Heart left ventricle (tissue), 16 donors: ENCODE measurements at regions not wholly inside any gene's neighbourhood (a gene's known extent, or its start where the extent isn't known, plus 50 kb on each side); places are given as distances from the start of the nearest gene placed in this dataset.
A peak's percentile ranks its signal among the peaks of the same experiment; 100 is the strongest.

ENCODE experiments used
- ATAC-seq, 4 donors: fragments of 200-7000 bp; cut with Tn5 transposase; one replicate each; pipeline ENCODE4 v1.9.1; 2020 to 2022; ENCODE audit warnings: moderate library complexity in 4 of 4, mild to moderate bottlenecking in 3 of 4, moderate number of reproducible peaks in 1 of 4
- DNase-seq, 5 donors: peaks; one replicate each; pipeline ENCODE4 v3.0.0-alpha.2; 2020
- H3K27ac ChIP-seq, 12 donors: fragments of 200-600 bp; sonication (generic) in 4 of 12; one replicate each; pipeline versions ENCODE4 v1.5.0 to v1.8.0; 2016 to 2022; ENCODE audit warnings: mild to moderate bottlenecking in 2 of 12
- H3K27me3 ChIP-seq, 9 donors: fragments of 200-600 bp; sonication (generic) in 2 of 9; one replicate each; pipeline versions ENCODE4 v1.5.1 to v1.8.0; 2016 to 2022; ENCODE audit warnings: mild to moderate bottlenecking in 3 of 9
- H3K36me3 ChIP-seq, 9 donors: fragments of 200-600 bp; sonication (generic) in 2 of 9; one replicate each; pipeline versions ENCODE4 v1.5.0 to v1.8.0; 2018 to 2022; ENCODE audit warnings: mild to moderate bottlenecking in 2 of 9
- H3K4me1 ChIP-seq, 12 donors: fragments of 200-600 bp; sonication (generic) in 4 of 12; one replicate each; pipeline versions ENCODE4 v1.5.0 to v1.8.0; 2016 to 2022; ENCODE audit warnings: mild to moderate bottlenecking in 3 of 12
- H3K4me3 ChIP-seq, 12 donors: fragments of 200-600 bp; sonication (generic) in 4 of 12; one replicate each; pipeline versions ENCODE4 v1.5.0 to v1.8.0; 2017 to 2022; ENCODE audit warnings: mild to moderate bottlenecking in 9 of 12, moderate library complexity in 4 of 12
- H3K9me3 ChIP-seq, 12 donors: fragments of 200-600 bp; sonication (generic) in 4 of 12; one replicate each; pipeline versions ENCODE4 v1.5.0 to v1.8.0; 2016 to 2022; ENCODE audit warnings: mild to moderate bottlenecking in 1 of 12
- POLR2A ChIP-seq, 2 donors: fragments of 450-650 bp; IDR thresholded peaks; one replicate each; pipeline ENCODE4 v1.6.1; 2017; ENCODE audit warnings: antibody characterized with exemption in 2 of 2, mild to moderate bottlenecking in 2 of 2, moderate library complexity in 2 of 2
- WGBS, 4 donors: extraction: QIAGEN DNeasy Blood & Tissue Kit in 2 of 4; methylation state at CpG; one replicate each; pipeline versions ENCODE4 v1.1.5 to v1.1.7; 2013 to 2018; 5-methylcytosine and 5-hydroxymethylcytosine counted together
- intact Hi-C, 10 donors: fragments of 100-400 bp; cut with DNase I; formaldehyde crosslinking; loops; one replicate each; pipeline versions ENCODE4 v1.11.1 to v1.14.2; 2022
- TF ChIP-seq, protein P1 (sequence below), 12 donors: fragments of 200-600 bp; sonication (generic) in 4 of 12; IDR thresholded peaks; one replicate each; pipeline versions ENCODE4 v1.5.0 to v1.8.0; 2018 to 2022; ENCODE audit warnings: antibody characterized with exemption in 12 of 12, mild to moderate bottlenecking in 5 of 12
- donor health status: ischemic (EF 13 %, LVEDD 7.1; RV severe dilation, severe dysfunction).
- donor health status: healthy with polysubstance abuse.
- donor health status: DM: no; HTN: yes; CAD: no.
- donor health status: DM: no; HTN: no; CAD: no.
- donor health status: ischemic (EF 25% LVEDD 6.9; RV normal size, moderate dysfunction).
- donor health status: ischemic (EF 25% LVEDD 5.7; RV mildly dilated, moderate dysfunction).
- donor health status: healthy.
- donor health status: DM: yes; HTN: yes; CAD: no.
- donor health status: ischemic (EF 35%, LVEDD 5.7; RV mildly dilated, moderate dysfunction).
- donor health status: nonischemic (EF 11% LVEDD 7.7; RV severe dilation, severe dysfunction).
- donor health status: DM: yes; HTN: yes; CAD: no.
- donor health status: PGD.
- donor health status: ischemic (EF 29% LVEDD 5.4; RV normal size, mild dysfunction).
- donor health status: nonischemic (EF 23%, LVEDD 6.1; RV moderate dilation, normal function).

DNA sequence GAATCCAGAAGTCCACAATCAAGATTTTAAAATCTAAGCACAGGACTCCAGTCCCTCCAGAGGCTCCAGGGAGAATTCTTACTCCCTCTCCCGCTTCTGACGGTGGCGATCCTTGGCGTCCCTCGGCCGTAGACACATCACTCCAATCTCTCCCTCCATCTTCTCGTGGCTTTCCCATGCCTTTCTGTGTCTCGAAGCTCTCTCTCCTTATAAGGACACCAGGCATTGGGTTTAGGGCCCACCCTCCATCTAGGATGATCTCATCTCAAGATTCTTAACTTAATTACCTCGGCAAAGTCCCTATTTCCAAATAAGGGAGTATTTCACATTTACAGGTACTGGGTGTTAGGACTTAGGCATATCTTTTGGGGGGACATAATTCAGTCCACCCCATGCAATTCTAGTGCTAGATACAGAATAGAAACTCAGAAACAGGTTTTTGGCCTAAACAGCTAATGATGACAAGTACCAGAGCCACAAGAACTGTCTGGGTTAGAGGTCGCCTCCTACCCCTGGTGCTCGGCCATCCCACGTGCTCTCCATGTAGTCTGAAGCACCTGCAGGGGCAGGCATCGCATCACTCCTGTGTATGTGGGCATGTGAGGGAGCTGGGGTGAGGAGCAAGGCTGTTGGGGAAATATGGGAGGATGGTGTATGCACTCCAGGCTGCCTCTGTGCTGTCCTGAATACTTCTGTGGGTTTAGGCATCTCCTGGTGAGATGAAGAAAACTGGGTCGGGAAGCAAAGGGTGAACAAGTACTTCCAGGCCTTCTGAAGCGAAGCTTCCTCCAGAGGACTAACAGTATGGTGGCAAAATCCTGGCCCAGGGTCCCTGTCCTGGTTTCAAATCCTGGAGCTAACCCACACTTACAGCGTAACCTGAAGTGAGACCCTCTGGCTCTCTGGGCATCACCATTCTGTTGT is 298.3 kb upstream of the ZMIZ1 start:
- WGBS, 4 donors, result 91 to 95% (median 94%) methylated on average over 16 of the region's 16 CpGs
- no peaks in the 10 kb centered on the region for H3K27me3 ChIP-seq
- DNase-seq, result peak in 2 of 5 donors; percentile 17 to 28
- peaks cover 0 to 27% (median 5%) of the 10 kb centered on the region in 12 donors for H3K4me1 ChIP-seq
- TF ChIP-seq, protein P1, sequence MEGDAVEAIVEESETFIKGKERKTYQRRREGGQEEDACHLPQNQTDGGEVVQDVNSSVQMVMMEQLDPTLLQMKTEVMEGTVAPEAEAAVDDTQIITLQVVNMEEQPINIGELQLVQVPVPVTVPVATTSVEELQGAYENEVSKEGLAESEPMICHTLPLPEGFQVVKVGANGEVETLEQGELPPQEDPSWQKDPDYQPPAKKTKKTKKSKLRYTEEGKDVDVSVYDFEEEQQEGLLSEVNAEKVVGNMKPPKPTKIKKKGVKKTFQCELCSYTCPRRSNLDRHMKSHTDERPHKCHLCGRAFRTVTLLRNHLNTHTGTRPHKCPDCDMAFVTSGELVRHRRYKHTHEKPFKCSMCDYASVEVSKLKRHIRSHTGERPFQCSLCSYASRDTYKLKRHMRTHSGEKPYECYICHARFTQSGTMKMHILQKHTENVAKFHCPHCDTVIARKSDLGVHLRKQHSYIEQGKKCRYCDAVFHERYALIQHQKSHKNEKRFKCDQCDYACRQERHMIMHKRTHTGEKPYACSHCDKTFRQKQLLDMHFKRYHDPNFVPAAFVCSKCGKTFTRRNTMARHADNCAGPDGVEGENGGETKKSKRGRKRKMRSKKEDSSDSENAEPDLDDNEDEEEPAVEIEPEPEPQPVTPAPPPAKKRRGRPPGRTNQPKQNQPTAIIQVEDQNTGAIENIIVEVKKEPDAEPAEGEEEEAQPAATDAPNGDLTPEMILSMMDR (IDR thresholded peaks at IDR 0.05), result no peak
- TF ChIP-seq POLR2A (IDR thresholded peaks at IDR 0.05), result no peak
- no peaks in the 10 kb centered on the region for H3K9me3 ChIP-seq
- ATAC-seq, result no peak
- intact Hi-C loops, result loop anchor here in 1 of 10 donors (10.0 kb wide), 1 partner anchor 466 kb away; no protein-coding TSS in a partner anchor
- H3K36me3 ChIP-seq, result no peaks in the 10 kb centered on the region
- peak overlapping the region in 2 of 12 donors; percentile 68 to 69 for H3K27ac ChIP-seq
- H3K4me3 ChIP-seq, result no peak overlapping the region

DNA sequence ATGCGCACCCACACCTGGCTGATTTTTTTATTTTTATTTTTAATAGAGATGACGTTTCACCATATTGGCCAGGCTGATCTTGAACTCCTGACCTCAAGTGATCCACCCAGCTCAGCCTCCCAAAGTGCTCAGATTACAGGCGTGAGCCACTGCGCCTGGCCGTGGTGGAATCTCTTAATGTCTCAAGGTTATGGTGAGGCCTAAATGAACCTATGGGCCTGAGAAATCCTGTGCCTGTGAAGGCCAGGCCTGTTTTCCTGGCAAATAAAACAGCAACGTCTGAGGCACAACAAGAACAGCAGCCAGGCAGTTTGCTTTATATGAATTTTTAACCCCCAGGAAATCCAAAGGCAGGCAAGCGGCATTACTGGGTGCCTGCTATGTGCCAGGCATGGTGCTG is 297.5 kb upstream of the ZMIZ1 start:
- peaks cover 0 to 35% (median 5%) of the 10 kb centered on the region in 12 donors for H3K4me1 ChIP-seq
- no peaks in the 10 kb centered on the region for H3K36me3 ChIP-seq
- DNase-seq (peak in 1 of 5 donors; percentile 11), ATAC-seq (no peak)
- H3K9me3 ChIP-seq, result no peaks in the 10 kb centered on the region
- H3K27ac ChIP-seq, result peak overlapping the region in 6 of 12 donors; percentile 11 to 69 (median 47)
- 78 to 88% (median 85%) methylated on average over 7 of the region's 7 CpGs for WGBS, 4 donors
- TF ChIP-seq POLR2A (IDR thresholded peaks at IDR 0.05), result no peak
- TF ChIP-seq, protein P1 (IDR thresholded peaks at IDR 0.05), result no peak
- intact Hi-C loops, result loop anchor here in 1 of 10 donors (10.0 kb wide), 1 partner anchor 466 kb away; no protein-coding TSS in a partner anchor
- no peak overlapping the region for H3K4me3 ChIP-seq
- no peaks in the 10 kb centered on the region for H3K27me3 ChIP-seq

DNA sequence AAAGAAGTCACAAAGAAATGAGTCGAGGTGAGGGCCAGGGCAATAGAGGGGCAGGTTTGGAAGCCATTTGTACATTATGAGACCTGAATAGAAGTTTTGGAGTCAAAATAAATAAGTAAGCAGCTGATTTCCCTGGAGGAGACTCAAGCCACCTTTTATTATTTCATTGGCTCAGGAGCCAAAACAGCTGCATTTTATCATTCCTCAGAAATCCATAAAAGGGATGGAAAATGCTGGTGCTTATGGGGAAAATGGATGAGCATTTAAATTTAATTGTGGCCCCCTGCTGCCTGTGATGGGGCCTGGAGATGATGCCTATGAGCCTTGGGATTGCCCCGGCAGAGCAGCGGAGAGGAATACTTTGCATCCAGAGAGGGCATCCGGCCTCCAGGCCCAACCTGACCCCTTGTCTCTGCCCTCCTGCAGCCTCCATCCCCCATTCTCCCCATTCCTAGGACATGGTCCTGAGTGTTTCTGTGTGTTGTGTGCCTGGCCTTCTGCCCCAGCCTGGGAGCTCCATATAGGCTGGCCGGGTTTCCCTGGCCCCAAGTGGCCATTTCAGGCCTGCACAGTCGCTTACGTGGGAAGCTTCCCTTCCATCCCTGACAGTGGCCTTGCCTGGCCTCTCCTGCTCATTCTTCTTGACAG is 296.8 kb upstream of the ZMIZ1 start:
- 74 to 86% (median 78%) methylated on average over 6 to 7 of the region's 7 CpGs for WGBS, 4 donors

More for the DNA sequence above, 296.8 kb upstream of the ZMIZ1 start:
- Histone ChIP-seq H3K4me1 (peaks cover 0 to 42% (median 7%) of the 10 kb centered on the region in 12 donors), H3K36me3 (no peaks in the 10 kb centered on the region), H3K27ac (peak overlapping the region in 8 of 12 donors; percentile 14 to 69 (median 50)), H3K4me3 (no peak overlapping the region), H3K27me3 (no peaks in the 10 kb centered on the region), H3K9me3 (no peaks in the 10 kb centered on the region)
- DNase-seq, result peak in 1 of 5 donors; percentile 14
- intact Hi-C loops, result loop anchor here in 1 of 10 donors (10.0 kb wide), 1 partner anchor 467 kb away; no protein-coding TSS in a partner anchor
- ATAC-seq, result no peak
- no peak for TF ChIP-seq POLR2A (IDR thresholded peaks at IDR 0.05)
- TF ChIP-seq, protein P1 (IDR thresholded peaks at IDR 0.05), result no peak
